GM18907 (cell line): ENCODE measurements at regions not wholly inside any gene's neighbourhood (a gene's known extent, or its start where the extent isn't known, plus 50 kb on each side); places are given as distances from the start of the nearest gene placed in this dataset.
"Not testable (repeated sequence)": the region's sequence is repeated elsewhere in the genome, so short reads cannot be mapped to it uniquely, and the experiment has no call there.

Experiments used
- ATAC-seq: cut with Tn5 transposase; IDR thresholded peaks from one replicate; pipeline ENCODE4 v1.9.1; 2021; ENCODE audit warnings: mild to moderate bottlenecking, moderate library complexity; ENCODE audit not compliant: unreplicated experiment

DNA sequence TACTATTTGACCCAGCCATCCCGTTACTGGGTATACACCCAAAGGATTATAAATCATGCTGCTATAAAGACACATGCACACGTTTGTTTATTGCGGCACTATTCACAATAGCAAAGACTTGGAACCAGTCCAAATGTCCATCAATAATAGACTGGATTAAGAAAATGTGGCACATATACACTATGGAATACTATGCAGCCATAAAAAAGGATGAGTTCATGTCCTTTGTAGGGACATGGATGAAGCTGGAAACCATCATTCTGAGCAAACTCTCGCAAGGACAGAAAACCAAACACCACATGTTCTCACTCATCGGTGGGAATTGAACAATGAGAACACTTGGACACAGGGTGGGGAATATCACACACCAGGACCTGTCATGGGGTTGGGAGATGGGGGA is 56.7 kb upstream of the SELENOP start:
- not testable (repeated sequence) for ATAC-seq

DNA sequence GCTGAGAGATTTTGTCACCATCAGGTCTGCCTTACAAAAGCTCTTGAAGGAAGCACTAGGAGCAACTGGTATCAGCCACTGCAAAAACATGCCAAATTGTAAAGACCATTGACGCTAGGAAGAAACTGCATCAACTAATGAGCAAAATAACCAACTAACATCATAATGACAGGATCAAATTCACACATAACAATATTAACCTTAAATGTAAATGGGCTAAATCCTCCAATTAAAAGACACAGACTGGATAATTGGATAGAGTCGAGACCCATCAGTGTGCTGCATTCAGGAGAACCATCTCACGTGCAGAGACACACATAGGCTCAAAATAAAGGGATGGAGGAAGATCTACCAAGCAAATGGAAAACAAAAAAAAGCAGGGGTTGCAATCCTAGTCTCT is 53.1 kb upstream of the SELENOP start:
- ATAC-seq: not testable (repeated sequence)
